Testis (tissue), 2 donors: ENCODE measurements at regions not wholly inside any gene's neighbourhood (a gene's known extent, or its start where the extent isn't known, plus 50 kb on each side); places are given as distances from the start of the nearest gene placed in this dataset.

Experiments
- DNase-seq: peaks from one replicate; pipeline ENCODE4 v3.0.0-alpha.2; 2019
- H3K27ac ChIP-seq, 2 donors: fragments of 200-600 bp; sonication (generic); one replicate each; pipeline ENCODE4 v1.5.1; 2019
- H3K27me3 ChIP-seq: fragments of 200-600 bp; sonication (generic); one replicate; pipeline ENCODE4 v1.5.1; 2019
- H3K36me3 ChIP-seq: fragments of 200-600 bp; sonication (generic); one replicate; pipeline ENCODE4 v1.5.1; 2017; ENCODE audit warnings: low read depth; ENCODE audit errors: missing control alignments
- H3K4me1 ChIP-seq: fragments of 200-600 bp; sonication (generic); one replicate; pipeline ENCODE4 v1.5.1; 2019
- H3K4me3 ChIP-seq, 2 donors: fragments of 200-600 bp; sonication (generic); one replicate each; pipeline ENCODE4 v1.5.1; 2017 to 2019
- H3K9me3 ChIP-seq: fragments of 200-600 bp; sonication (generic); one replicate; pipeline ENCODE4 v1.5.1; 2017
- POLR2A ChIP-seq: fragments of 450-650 bp; IDR thresholded peaks from one replicate; pipeline ENCODE4 v1.6.1; 2017; ENCODE audit warnings: antibody characterized with exemption, mild to moderate bottlenecking, moderate library complexity
- WGBS, 2 donors: methylation state at CpG; one replicate each; pipeline ENCODE4 v1.1.5; 2018; 5-methylcytosine and 5-hydroxymethylcytosine counted together
- intact Hi-C: fragments of 100-400 bp; cut with DNase I; formaldehyde crosslinking; loops from one replicate; pipeline ENCODE4 v1.15.1; 2023; ENCODE audit warnings: low total_unique reads
- TF ChIP-seq, protein P1 (sequence below), 3 experiments: fragments of 450-650 bp in 2 of 3; fragments of 200-600 bp in 1 of 3; sonication (generic) in 1 of 3; IDR thresholded peaks; one replicate each; pipeline ENCODE4 v1.5.1; 2016 to 2019; ENCODE audit warnings: antibody characterized with exemption in 3 of 3, mild to moderate bottlenecking in 2 of 3, moderate library complexity in 1 of 3

GRCh38 chr3:29067007-29067406 is 213.9 kb upstream of the RBMS3 start:
- no peak overlapping the region for H3K27ac ChIP-seq
- no peaks in the 10 kb centered on the region for H3K27me3 ChIP-seq
- H3K4me1 ChIP-seq = no peaks in the 10 kb centered on the region
- no peaks in the 10 kb centered on the region for H3K9me3 ChIP-seq
- TF ChIP-seq POLR2A = no peak
- TF ChIP-seq, protein P1, sequence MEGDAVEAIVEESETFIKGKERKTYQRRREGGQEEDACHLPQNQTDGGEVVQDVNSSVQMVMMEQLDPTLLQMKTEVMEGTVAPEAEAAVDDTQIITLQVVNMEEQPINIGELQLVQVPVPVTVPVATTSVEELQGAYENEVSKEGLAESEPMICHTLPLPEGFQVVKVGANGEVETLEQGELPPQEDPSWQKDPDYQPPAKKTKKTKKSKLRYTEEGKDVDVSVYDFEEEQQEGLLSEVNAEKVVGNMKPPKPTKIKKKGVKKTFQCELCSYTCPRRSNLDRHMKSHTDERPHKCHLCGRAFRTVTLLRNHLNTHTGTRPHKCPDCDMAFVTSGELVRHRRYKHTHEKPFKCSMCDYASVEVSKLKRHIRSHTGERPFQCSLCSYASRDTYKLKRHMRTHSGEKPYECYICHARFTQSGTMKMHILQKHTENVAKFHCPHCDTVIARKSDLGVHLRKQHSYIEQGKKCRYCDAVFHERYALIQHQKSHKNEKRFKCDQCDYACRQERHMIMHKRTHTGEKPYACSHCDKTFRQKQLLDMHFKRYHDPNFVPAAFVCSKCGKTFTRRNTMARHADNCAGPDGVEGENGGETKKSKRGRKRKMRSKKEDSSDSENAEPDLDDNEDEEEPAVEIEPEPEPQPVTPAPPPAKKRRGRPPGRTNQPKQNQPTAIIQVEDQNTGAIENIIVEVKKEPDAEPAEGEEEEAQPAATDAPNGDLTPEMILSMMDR (IDR thresholded peaks at IDR 0.05) = no peak
- H3K4me3 ChIP-seq = no peak overlapping the region
- no peak for DNase-seq
- 94% methylated on average over 4 of the region's 4 CpGs for WGBS, 2 donors
- no peaks in the 10 kb centered on the region for H3K36me3 ChIP-seq
- intact Hi-C loops = no loop called here

DNA sequence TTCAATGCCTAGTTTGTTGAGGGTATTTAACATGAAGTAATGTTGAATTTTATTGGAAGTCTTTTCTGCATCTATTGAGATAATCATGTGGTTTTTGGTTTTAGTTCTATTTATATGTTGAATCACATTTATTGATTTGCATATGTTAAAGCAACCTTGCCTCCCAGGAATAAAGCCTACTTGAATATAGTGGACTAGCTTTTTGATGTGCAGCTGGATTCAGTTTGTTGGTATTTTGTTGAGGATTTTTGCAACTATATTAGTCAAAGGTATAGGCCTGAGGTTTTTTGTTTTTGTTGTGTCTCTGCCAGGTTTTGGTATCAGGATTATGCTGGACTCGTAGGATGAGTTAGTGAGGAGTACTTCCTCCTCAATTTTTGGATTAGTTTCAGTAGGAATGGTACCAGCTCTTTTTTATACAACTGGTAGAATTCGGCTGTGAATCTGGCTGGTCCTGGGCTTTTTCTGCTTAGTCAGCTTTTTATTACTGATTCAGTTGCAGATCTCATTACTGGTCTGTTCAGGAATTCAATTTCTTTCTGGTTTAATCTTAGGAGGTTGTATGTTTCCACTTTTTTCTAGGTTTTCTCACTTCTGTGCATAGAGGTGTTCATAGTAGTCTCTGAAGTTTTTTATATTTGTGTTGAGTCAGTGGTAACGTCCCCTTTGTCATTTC is 209.8 kb upstream of the RBMS3 start:
- Histone ChIP-seq H3K4me1 (no peaks in the 10 kb centered on the region), H3K36me3 (no peaks in the 10 kb centered on the region), H3K9me3 (no peaks in the 10 kb centered on the region), H3K4me3 (no peak overlapping the region), H3K27me3 (no peaks in the 10 kb centered on the region), H3K27ac (no peak overlapping the region)
- intact Hi-C loops = no loop called here
- WGBS, 2 donors = 81 to 83% methylated on average over 3 of the region's 3 CpGs
- TF ChIP-seq POLR2A = no peak
- TF ChIP-seq, protein P1 (IDR thresholded peaks at IDR 0.05) = no peak
- DNase-seq = no peak

GRCh38 chr3:29072611-29073010 is 208.3 kb upstream of the RBMS3 start:
- 91 to 100% methylated on average over 1 of the region's 1 CpG for WGBS, 2 donors
- H3K27ac ChIP-seq = no peak overlapping the region
- no peak for TF ChIP-seq POLR2A
- TF ChIP-seq, protein P1 (IDR thresholded peaks at IDR 0.05) = no peak
- no peaks in the 10 kb centered on the region for H3K9me3 ChIP-seq
- H3K27me3 ChIP-seq = no peaks in the 10 kb centered on the region
- no peaks in the 10 kb centered on the region for H3K36me3 ChIP-seq
- intact Hi-C loops = no loop called here
- H3K4me1 ChIP-seq = no peaks in the 10 kb centered on the region
- no peak for DNase-seq
- no peak overlapping the region for H3K4me3 ChIP-seq

DNA sequence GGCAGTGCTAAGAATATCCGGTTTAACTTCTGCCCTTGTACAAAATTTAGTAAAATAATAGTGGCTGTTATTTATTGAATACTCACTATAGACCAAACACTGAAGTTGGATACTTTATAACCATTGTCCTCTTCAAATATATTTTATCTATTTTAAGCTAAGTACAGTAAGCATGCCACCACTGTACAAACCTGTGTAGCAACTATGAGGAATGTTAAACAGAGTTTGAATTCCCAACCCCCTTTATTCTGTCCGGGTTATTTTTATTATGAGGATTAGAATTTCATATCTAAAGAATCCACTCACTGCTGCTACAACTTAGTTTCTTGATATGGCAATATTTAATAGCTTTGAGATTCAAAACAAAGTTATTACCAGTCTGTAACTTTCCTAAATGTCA is 203.5 kb upstream of the RBMS3 start:
- Histone ChIP-seq H3K36me3 (no peaks in the 10 kb centered on the region), H3K4me3 (no peak overlapping the region), H3K27ac (no peak overlapping the region), H3K9me3 (no peaks in the 10 kb centered on the region), H3K4me1 (no peaks in the 10 kb centered on the region), H3K27me3 (no peaks in the 10 kb centered on the region)
- no peak for DNase-seq
- no peak for TF ChIP-seq POLR2A
- TF ChIP-seq, protein P1 (IDR thresholded peaks at IDR 0.05) = no peak
- 75 to 85% methylated on average over 2 of the region's 2 CpGs for WGBS, 2 donors
- intact Hi-C loops = no loop called here

GRCh38 chr3:29079358-29079757 is 201.5 kb upstream of the RBMS3 start:
- no peaks in the 10 kb centered on the region for H3K36me3 ChIP-seq

More at GRCh38 chr3:29079358-29079757, 201.5 kb upstream of the RBMS3 start:
- intact Hi-C loops = no loop called here
- Histone ChIP-seq H3K27me3 (no peaks in the 10 kb centered on the region), H3K27ac (no peak overlapping the region), H3K4me1 (no peaks in the 10 kb centered on the region), H3K9me3 (no peaks in the 10 kb centered on the region), H3K4me3 (no peak overlapping the region)
- DNase-seq = no peak
- no peak for TF ChIP-seq POLR2A
- TF ChIP-seq, protein P1 (IDR thresholded peaks at IDR 0.05) = no peak
